ENCODE measurements at regions not wholly inside any gene's neighbourhood (a gene's known extent, or its start where the extent isn't known, plus 50 kb on each side); places are given as distances from the start of the nearest gene placed in this dataset.

GRCh38 chr15:36175186-36175740, 404.2 kb upstream of the CDIN1 start:
- Histone ChIP-seq H3K4me3 (ENCODE audit: low read depth, low read length) (no peak overlapping the region), H3K36me3 (no peaks in the 10 kb centered on the region), H3K27ac (no peak overlapping the region), H3K9me3 (ENCODE audit: severe bottlenecking) (no peaks in the 10 kb centered on the region), H3K27me3 (ENCODE audit: insufficient read depth, low read depth, severe bottlenecking) (no peaks in the 10 kb centered on the region)
- TF ChIP-seq, protein P1, sequence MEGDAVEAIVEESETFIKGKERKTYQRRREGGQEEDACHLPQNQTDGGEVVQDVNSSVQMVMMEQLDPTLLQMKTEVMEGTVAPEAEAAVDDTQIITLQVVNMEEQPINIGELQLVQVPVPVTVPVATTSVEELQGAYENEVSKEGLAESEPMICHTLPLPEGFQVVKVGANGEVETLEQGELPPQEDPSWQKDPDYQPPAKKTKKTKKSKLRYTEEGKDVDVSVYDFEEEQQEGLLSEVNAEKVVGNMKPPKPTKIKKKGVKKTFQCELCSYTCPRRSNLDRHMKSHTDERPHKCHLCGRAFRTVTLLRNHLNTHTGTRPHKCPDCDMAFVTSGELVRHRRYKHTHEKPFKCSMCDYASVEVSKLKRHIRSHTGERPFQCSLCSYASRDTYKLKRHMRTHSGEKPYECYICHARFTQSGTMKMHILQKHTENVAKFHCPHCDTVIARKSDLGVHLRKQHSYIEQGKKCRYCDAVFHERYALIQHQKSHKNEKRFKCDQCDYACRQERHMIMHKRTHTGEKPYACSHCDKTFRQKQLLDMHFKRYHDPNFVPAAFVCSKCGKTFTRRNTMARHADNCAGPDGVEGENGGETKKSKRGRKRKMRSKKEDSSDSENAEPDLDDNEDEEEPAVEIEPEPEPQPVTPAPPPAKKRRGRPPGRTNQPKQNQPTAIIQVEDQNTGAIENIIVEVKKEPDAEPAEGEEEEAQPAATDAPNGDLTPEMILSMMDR (IDR thresholded peaks at IDR 0.05; ENCODE audit: low read depth, low read length) = no peak
- no peak for DNase-seq

GRCh38 chr15:36175741-36176291, 403.6 kb upstream of the CDIN1 start:
- no peak for DNase-seq
- Histone ChIP-seq H3K27ac (no peak overlapping the region), H3K9me3 (ENCODE audit: severe bottlenecking) (no peaks in the 10 kb centered on the region), H3K36me3 (no peaks in the 10 kb centered on the region), H3K27me3 (ENCODE audit: insufficient read depth, low read depth, severe bottlenecking) (no peaks in the 10 kb centered on the region), H3K4me3 (ENCODE audit: low read depth, low read length) (no peak overlapping the region)
- TF ChIP-seq, protein P1 (IDR thresholded peaks at IDR 0.05; ENCODE audit: low read depth, low read length) = no peak

DNA sequence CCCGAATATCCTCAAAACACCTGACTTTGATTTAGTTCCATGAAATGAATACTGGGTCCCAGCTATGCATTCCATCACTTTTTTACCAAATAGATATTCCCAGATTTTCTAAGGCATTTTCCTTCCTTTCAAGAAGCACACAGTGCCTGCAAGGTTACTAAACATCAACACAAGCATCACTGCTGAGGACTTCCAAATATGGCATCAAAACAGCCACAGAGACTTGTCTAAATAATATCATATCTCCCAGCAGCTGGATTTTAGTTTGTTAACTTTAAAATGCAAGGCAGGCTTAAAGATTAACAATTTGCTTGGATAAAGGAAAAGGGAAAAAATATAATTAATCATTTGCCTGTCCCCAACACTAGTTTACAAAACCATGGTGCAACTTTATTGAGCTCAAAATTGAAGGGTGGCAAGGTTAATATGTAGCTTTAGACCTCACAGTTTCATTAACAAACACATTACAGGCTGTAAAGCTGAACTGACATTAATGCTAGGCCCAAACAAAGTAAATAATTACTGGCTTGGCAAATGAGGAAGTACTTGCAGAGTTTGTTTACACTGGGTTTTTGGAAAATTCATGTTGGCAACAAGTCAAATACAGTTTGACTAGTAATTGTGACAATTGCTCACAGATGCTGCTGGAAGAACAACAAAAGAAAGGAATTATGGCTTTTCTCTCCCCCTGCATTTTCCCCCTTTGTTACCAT, 401.7 kb upstream of the CDIN1 start:
- Histone ChIP-seq H3K27me3 (ENCODE audit: insufficient read depth, low read depth, severe bottlenecking) (no peaks in the 10 kb centered on the region), H3K4me3 (ENCODE audit: low read depth, low read length) (no peak overlapping the region), H3K9me3 (ENCODE audit: severe bottlenecking) (no peaks in the 10 kb centered on the region), H3K36me3 (no peaks in the 10 kb centered on the region), H3K27ac (no peak overlapping the region)
- TF ChIP-seq, protein P1 (IDR thresholded peaks at IDR 0.05; ENCODE audit: low read depth, low read length) = no peak
- DNase-seq = no peak

- H3K36me3 ChIP-seq = no peaks in the 10 kb centered on the region
- no peak overlapping the region for H3K4me3 ChIP-seq (ENCODE audit: low read depth, low read length)
- H3K27me3 ChIP-seq (ENCODE audit: insufficient read depth, low read depth, severe bottlenecking) = no peaks in the 10 kb centered on the region
- no peak for DNase-seq
- H3K9me3 ChIP-seq (ENCODE audit: severe bottlenecking) = no peaks in the 10 kb centered on the region
- TF ChIP-seq, protein P1 (IDR thresholded peaks at IDR 0.05; ENCODE audit: low read depth, low read length) = no peak
- H3K27ac ChIP-seq = no peak overlapping the region
Measured at GRCh38 chr15:36178303-36178633, 401.2 kb upstream of the CDIN1 start.

GRCh38 chr15:36183201-36183600, 396.2 kb upstream of the CDIN1 start:
- Histone ChIP-seq H3K27me3 (ENCODE audit: insufficient read depth, low read depth, severe bottlenecking) (no peaks in the 10 kb centered on the region), H3K9me3 (ENCODE audit: severe bottlenecking) (no peaks in the 10 kb centered on the region), H3K36me3 (no peaks in the 10 kb centered on the region), H3K27ac (no peak overlapping the region), H3K4me3 (ENCODE audit: low read depth, low read length) (no peak overlapping the region)
- DNase-seq = no peak
- TF ChIP-seq, protein P1 (IDR thresholded peaks at IDR 0.05; ENCODE audit: low read depth, low read length) = no peak
